ENCODE measurements at regions not wholly inside any gene's neighbourhood (a gene's known extent, or its start where the extent isn't known, plus 50 kb on each side); places are given as distances from the start of the nearest gene placed in this dataset.

DNA sequence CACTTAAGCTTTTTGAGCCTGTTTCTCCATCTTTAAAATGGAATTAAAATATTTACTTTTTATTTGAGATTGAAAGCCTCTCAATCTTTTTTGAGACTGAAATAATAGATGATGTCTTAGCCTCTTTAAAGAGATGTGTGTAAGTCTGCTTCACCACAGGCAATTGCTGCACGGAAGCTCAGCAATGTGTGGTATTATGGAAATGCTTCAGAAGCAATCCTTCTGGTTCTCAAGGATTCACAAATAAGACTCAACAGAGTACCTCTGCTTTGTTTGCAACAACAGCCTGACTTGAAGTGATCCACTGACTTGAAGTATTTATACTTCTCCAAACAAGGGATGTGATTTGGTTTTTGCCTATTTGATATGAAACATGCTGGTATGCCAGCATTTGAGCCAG, 332.0 kb upstream of the RASGRP1 start:
- no peak for DNase-seq (ENCODE audit: low read depth)
- TF ChIP-seq, protein P1, sequence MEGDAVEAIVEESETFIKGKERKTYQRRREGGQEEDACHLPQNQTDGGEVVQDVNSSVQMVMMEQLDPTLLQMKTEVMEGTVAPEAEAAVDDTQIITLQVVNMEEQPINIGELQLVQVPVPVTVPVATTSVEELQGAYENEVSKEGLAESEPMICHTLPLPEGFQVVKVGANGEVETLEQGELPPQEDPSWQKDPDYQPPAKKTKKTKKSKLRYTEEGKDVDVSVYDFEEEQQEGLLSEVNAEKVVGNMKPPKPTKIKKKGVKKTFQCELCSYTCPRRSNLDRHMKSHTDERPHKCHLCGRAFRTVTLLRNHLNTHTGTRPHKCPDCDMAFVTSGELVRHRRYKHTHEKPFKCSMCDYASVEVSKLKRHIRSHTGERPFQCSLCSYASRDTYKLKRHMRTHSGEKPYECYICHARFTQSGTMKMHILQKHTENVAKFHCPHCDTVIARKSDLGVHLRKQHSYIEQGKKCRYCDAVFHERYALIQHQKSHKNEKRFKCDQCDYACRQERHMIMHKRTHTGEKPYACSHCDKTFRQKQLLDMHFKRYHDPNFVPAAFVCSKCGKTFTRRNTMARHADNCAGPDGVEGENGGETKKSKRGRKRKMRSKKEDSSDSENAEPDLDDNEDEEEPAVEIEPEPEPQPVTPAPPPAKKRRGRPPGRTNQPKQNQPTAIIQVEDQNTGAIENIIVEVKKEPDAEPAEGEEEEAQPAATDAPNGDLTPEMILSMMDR (IDR thresholded peaks at IDR 0.05; ENCODE audit: control insufficient read depth, insufficient read depth, low read depth, low read length, missing control alignments): no peak
- H3K4me3 ChIP-seq (ENCODE audit: control insufficient read depth, low read depth, low read length): no peak overlapping the region

DNA sequence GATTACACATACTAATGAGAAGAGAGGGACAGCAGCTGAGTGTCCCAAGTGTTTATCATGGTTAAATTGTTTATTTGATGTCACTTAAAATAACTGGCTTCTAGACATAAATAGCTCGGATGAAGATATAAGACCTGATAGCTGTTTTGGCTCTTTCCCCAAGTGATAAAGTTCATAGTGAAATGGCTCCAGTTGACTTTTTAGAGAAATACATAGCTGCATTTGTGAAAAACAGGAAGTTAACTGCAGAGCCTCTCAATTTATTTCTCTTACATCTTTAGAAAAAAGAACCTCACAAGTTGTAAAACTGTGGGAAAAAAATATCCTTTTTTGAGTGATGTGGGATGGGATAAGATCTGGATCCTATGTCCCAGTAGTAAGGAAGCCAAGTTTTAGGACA, 332.9 kb upstream of the RASGRP1 start:
- TF ChIP-seq, protein P1 (IDR thresholded peaks at IDR 0.05; ENCODE audit: control insufficient read depth, insufficient read depth, low read depth, low read length, missing control alignments): no peak
- DNase-seq (ENCODE audit: low read depth): no peak
- H3K4me3 ChIP-seq (ENCODE audit: control insufficient read depth, low read depth, low read length): no peak overlapping the region

- DNase-seq (ENCODE audit: low read depth): no peak
- TF ChIP-seq, protein P1 (IDR thresholded peaks at IDR 0.05; ENCODE audit: control insufficient read depth, insufficient read depth, low read depth, low read length, missing control alignments): no peak
- no peak overlapping the region for H3K4me3 ChIP-seq (ENCODE audit: control insufficient read depth, low read depth, low read length)
Observed at GRCh38 chr15:38898236-38898635, 333.6 kb upstream of the RASGRP1 start.

DNA sequence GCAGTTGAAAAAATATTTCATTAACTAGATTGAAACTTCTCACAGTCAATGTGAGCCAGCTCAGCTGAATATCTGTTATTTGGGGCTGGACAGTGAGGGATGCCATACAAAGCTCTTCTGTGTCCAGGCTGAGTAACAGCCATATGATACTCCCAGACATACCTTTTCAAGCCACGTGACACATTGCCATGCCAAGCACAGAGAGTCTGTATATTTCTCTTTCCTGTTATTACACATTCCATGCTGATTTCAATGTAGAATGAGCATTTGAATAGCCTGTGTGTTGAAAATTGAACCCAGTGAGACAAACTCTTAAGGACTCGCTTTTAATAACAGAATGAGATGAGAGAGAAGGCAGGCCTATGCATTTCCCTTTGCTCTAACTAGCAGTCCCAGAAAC, 334.7 kb upstream of the RASGRP1 start:
- TF ChIP-seq, protein P1 (IDR thresholded peaks at IDR 0.05; ENCODE audit: control insufficient read depth, insufficient read depth, low read depth, low read length, missing control alignments): no peak
- DNase-seq (ENCODE audit: low read depth): no peak

GRCh38 chr15:38904298-38904697, 339.7 kb upstream of the RASGRP1 start:
- no peak for DNase-seq (ENCODE audit: low read depth)
- TF ChIP-seq, protein P1 (IDR thresholded peaks at IDR 0.05; ENCODE audit: control insufficient read depth, insufficient read depth, low read depth, low read length, missing control alignments): no peak
- H3K4me3 ChIP-seq (ENCODE audit: control insufficient read depth, low read depth, low read length): no peak overlapping the region

More for the DNA sequence above, 334.7 kb upstream of the RASGRP1 start:
- H3K4me3 ChIP-seq (ENCODE audit: control insufficient read depth, low read depth, low read length): no peak overlapping the region

- DNase-seq (ENCODE audit: low read depth): no peak
- TF ChIP-seq, protein P1 (IDR thresholded peaks at IDR 0.05; ENCODE audit: control insufficient read depth, insufficient read depth, low read depth, low read length, missing control alignments): no peak
Observed at GRCh38 chr15:38905632-38906031, 341.0 kb upstream of the RASGRP1 start.

GRCh38 chr15:38920966-38921365, 356.4 kb upstream of the RASGRP1 start:
- TF ChIP-seq, protein P1 (IDR thresholded peaks at IDR 0.05; ENCODE audit: control insufficient read depth, insufficient read depth, low read depth, low read length, missing control alignments): no peak
- H3K4me3 ChIP-seq (ENCODE audit: control insufficient read depth, low read depth, low read length): no peak overlapping the region
- no peak for DNase-seq (ENCODE audit: low read depth)

More at GRCh38 chr15:38905632-38906031, 341.0 kb upstream of the RASGRP1 start:
- no peak overlapping the region for H3K4me3 ChIP-seq (ENCODE audit: control insufficient read depth, low read depth, low read length)

Measured in AG09309 (cell line).